OCI-LY7 (cell line): ENCODE measurements at regions not wholly inside any gene's neighbourhood (a gene's known extent, or its start where the extent isn't known, plus 50 kb on each side); places are given as distances from the start of the nearest gene placed in this dataset.

Source experiments
- BruUV-seq: library from RNA; stranded (reverse); fragments of 400-500 nt; replicated peaks from 2 replicates; lab custom pipeline; 2021; lab: Mats Ljungman, UMichigan
- CTCF ChIA-PET: fragments of 300-600 bp; sonication (Branson Sonifier 250); formaldehyde crosslinking; loops from one replicate; lab custom pipeline; 2022; ENCODE audit warnings: antibody characterized with exemption; ENCODE audit not compliant: unreplicated experiment; lab: Charles Lee
- POLR2A ChIA-PET: fragments of 300-600 bp; sonication (Branson Sonifier 250); formaldehyde crosslinking; loops from one replicate; lab custom pipeline; 2022; ENCODE audit warnings: antibody characterized with exemption; lab: Charles Lee
- DNase-seq: peaks from one replicate; pipeline ENCODE4 v3.0.0-alpha.2; 2015; ENCODE audit warnings: low spot score
- H2AFZ ChIP-seq: fragments of 200-600 bp; sonication (generic), shearing (Covaris generic); 2 replicates; pipeline ENCODE4 v1.6.1; 2014; ENCODE audit warnings: mild to moderate bottlenecking, antibody characterized with exemption, low read length, moderate library complexity
- H3K27ac ChIP-seq: fragments of 200-600 bp; sonication (generic); 2 replicates; pipeline ENCODE4 v1.5.1; 2014; ENCODE audit warnings: mixed run types, low read depth, mild to moderate bottlenecking, moderate library complexity, low read length, inconsistent platforms; ENCODE audit not compliant: poor library complexity, severe bottlenecking
- H3K36me3 ChIP-seq: fragments of 200-600 bp; sonication (generic); 2 replicates; pipeline ENCODE4 v1.6.1; 2014; ENCODE audit warnings: mild to moderate bottlenecking, antibody characterized with exemption, low read length, moderate library complexity, mixed read lengths; ENCODE audit not compliant: insufficient read depth
- H3K4me1 ChIP-seq: fragments of 200-600 bp; sonication (generic); 2 replicates; pipeline ENCODE4 v1.5.1; 2014; ENCODE audit warnings: mild to moderate bottlenecking, low read length; ENCODE audit not compliant: insufficient read depth, poor library complexity, severe bottlenecking
- H3K4me2 ChIP-seq: fragments of 200-600 bp; sonication (generic); 2 replicates; pipeline ENCODE4 v1.6.1; 2014; ENCODE audit warnings: mild to moderate bottlenecking, low read length
- H3K4me3 ChIP-seq: fragments of 200-600 bp; sonication (generic); 2 replicates; pipeline ENCODE4 v1.5.1; 2014; ENCODE audit warnings: mild to moderate bottlenecking, low read depth, low read length; ENCODE audit not compliant: poor library complexity, severe bottlenecking
- H3K79me2 ChIP-seq: fragments of 200-600 bp; sonication (generic); 2 replicates; pipeline ENCODE4 v1.6.1; 2016; ENCODE audit warnings: low read depth, mild to moderate bottlenecking, low read length, moderate library complexity, mixed read lengths; ENCODE audit not compliant: insufficient read depth
- H3K9me2 ChIP-seq: fragments of 200-600 bp; sonication (generic); 2 replicates; pipeline ENCODE4 v1.6.1; 2016; ENCODE audit warnings: mild to moderate bottlenecking, low read length, mixed read lengths; ENCODE audit not compliant: insufficient read depth
- H3K9me3 ChIP-seq: fragments of 200-600 bp; sonication (generic); 2 replicates; pipeline ENCODE4 v1.6.1; 2014; ENCODE audit warnings: mild to moderate bottlenecking, mixed run types, low read length, mixed read lengths
- H4K20me1 ChIP-seq: fragments of 200-600 bp; sonication (generic); 2 replicates; pipeline ENCODE4 v1.6.1; 2014; ENCODE audit warnings: mild to moderate bottlenecking, antibody characterized with exemption, low read length, moderate library complexity, mixed read lengths; ENCODE audit not compliant: insufficient read depth
- CTCF ChIP-seq: fragments of 200-600 bp; sonication (generic); conservative IDR thresholded peaks from 2 replicates; pipeline ENCODE4 v1.5.1; 2014; ENCODE audit warnings: mild to moderate bottlenecking, antibody characterized with exemption, low read length, moderate library complexity, mixed read lengths
- EZH2phosphoT487 ChIP-seq: fragments of 200-600 bp; sonication (generic); IDR thresholded peaks from 2 replicates; pipeline ENCODE4 v1.6.1; 2018; ENCODE audit warnings: low read depth, borderline replicate concordance, mild to moderate bottlenecking, mixed run types, antibody characterized with exemption, low read length, moderate library complexity, mixed read lengths
- intact Hi-C: fragments of 100-400 bp; cut with micrococcal nuclease; formaldehyde crosslinking; loops from one replicate; pipeline ENCODE4 v1.10.0; 2022; ENCODE audit not compliant: unreplicated experiment

DNA sequence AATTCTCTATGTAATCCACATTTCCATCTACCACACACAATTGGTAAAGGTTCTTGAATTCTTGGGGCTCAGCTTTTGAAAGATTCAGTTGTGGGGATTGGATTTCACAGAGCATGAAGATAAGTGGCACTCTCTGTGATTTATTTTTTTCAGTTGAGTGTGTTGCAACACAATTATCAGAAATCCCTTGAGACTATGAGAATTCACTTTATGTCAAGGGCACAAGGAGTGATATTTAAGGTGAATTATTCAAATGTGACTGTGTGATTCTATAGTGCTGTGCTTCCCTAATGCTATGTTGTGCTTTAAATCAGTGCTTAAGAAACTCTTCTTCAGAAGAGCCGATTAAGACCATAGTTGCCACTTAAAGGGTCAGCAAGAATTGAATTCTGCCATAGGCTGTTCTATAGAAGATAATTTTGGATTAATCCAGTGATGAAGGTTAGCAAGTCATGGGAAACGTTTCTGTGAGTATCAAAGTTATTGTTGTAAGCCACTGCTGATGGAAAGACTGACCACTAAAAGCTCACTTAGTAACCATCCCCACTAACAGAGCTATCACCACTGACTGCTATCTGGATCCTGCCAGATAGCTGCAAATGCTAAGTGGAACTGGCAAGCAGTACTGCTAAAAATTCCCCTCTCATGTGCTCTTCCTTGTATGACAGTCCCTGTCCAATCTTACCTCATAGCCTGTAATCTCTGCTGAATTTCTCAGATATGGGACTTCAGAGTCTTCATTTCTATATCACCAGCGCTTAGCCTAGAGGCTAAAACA lies 134.0 kb upstream of the SEMA3D start:
- intact Hi-C loops, result no loop called here
- Histone ChIP-seq H3K79me2 (no peaks in the 10 kb centered on the region; the same call in 1 of the 2 replicates), H2AFZ (no peak overlapping the region), H3K36me3 (no peaks in the 10 kb centered on the region), H3K4me1 (no peaks in the 10 kb centered on the region), H3K27ac (no peak overlapping the region), H3K9me2 (no peaks in the 10 kb centered on the region), H3K4me3 (no peak overlapping the region), H3K4me2 (no peak overlapping the region), H3K9me3 (no peaks in the 10 kb centered on the region), H4K20me1 (no peaks in the 10 kb centered on the region)
- ChIA-PET CTCF (no interaction called here), POLR2A (no interaction called here)
- DNase-seq, result no peak
- TF ChIP-seq EZH2phosphoT487, result no peak
- no peak for TF ChIP-seq CTCF
- no TSS peak for BruUV-seq

GRCh38 chr7:85316489-85316888 lies 129.6 kb upstream of the SEMA3D start:
- Histone ChIP-seq H2AFZ (no peak overlapping the region), H3K4me1 (no peaks in the 10 kb centered on the region), H3K36me3 (no peaks in the 10 kb centered on the region), H3K4me3 (no peak overlapping the region), H3K27ac (no peak overlapping the region), H4K20me1 (no peaks in the 10 kb centered on the region), H3K79me2 (no peaks in the 10 kb centered on the region), H3K9me2 (no peaks in the 10 kb centered on the region), H3K9me3 (no peaks in the 10 kb centered on the region), H3K4me2 (no peak overlapping the region)
- CTCF ChIA-PET, result interaction anchor here (0.6 kb wide), 1 partner anchor 16 kb away, joined by 3 read pairs; no protein-coding TSS in a partner anchor
- intact Hi-C loops, result no loop called here
- no TSS peak for BruUV-seq
- no peak for TF ChIP-seq CTCF
- no peak for TF ChIP-seq EZH2phosphoT487
- POLR2A ChIA-PET, result no interaction called here
- no peak for DNase-seq

- Histone ChIP-seq H3K27ac (no peak overlapping the region), H3K9me2 (no peaks in the 10 kb centered on the region), H3K4me2 (no peak overlapping the region), H3K9me3 (no peaks in the 10 kb centered on the region), H3K36me3 (no peaks in the 10 kb centered on the region), H3K4me3 (no peak overlapping the region), H3K79me2 (no peaks in the 10 kb centered on the region), H3K4me1 (no peaks in the 10 kb centered on the region), H4K20me1 (no peaks in the 10 kb centered on the region), H2AFZ (no peak overlapping the region)
- ChIA-PET CTCF (no interaction called here), POLR2A (interaction anchor here (0.6 kb wide), 1 partner anchor 57 kb away, joined by 3 read pairs; no protein-coding TSS in a partner anchor)
- no peak for DNase-seq
- intact Hi-C loops, result no loop called here
- TF ChIP-seq EZH2phosphoT487 (no peak), CTCF (no peak)
- no TSS peak for BruUV-seq
These were observed 123.4 kb upstream of the SEMA3D start for GRCh38 chr7:85310301-85310700.
